ENCODE measurements at regions not wholly inside any gene's neighbourhood (a gene's known extent, or its start where the extent isn't known, plus 50 kb on each side); places are given as distances from the start of the nearest gene placed in this dataset.
"Not testable (repeated sequence)": the region's sequence is repeated elsewhere in the genome, so short reads cannot be mapped to it uniquely, and the experiment has no call there.

- DNase-seq (ENCODE audit: low read depth): no peak
These were observed 68.5 kb downstream of the MRPL36 start for GRCh38 chr5:1731091-1731639.

DNA sequence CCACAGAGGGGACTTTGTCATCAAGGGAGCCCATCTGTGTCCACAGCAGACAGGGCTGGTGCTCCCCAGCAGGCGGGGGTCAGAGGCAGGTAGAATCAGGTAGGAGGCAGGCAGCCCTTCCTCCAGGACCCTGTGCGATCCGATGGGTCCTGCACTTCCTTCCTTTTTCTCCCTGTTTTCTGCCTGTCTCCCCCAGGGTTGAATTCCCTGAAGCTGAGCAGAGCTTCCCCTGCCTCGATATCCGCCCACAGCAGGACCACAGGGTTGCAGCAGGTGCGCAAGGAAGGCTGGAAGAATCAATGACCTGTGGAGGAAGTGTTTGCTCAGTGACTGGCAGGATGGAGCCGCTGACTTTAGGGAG, 69.2 kb downstream of the MRPL36 start:
- no peak for DNase-seq (ENCODE audit: low read depth)

DNA sequence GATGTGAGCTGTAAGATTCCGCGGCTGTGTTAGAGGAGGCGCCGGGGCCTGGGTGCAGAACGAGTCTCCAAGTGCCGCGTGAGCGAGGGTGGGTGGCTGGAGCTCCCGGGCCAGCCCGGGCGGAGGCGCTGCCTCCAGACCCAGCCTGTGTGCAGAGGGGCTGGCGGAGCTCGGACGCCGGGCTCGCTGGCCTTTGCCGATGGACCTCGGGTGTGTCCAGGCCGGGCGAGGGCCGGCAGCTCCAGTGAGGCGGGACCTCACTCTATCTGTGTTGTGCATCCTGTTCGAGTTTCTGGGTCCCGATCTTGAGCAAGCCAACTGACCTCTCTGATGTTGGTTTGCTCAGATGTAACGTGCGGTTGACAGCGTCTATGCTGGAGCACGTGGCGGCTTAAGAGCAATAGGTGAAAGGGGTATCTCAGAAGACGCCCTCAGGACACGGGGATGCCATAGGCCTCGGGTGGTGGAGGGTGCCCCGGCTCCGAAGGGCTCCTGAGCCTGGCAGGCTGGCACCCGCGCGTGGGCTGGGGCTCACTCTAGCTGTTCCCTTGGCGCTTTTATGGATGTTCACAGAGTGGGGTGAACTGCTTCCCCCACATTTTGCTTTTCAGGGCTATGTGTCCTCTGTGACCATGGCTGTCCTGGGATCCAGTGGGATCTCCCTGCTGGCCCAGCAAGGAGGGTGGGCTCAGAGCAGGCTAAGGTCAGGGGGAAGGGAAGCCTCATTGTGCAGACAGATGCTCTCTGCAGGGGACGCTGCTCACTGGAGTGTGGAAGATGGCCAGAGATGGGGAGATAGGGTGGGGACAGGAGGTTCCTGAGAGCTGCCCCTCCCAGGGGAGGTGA, 69.8 kb downstream of the MRPL36 start:
- DNase-seq (ENCODE audit: low read depth): no peak

DNA sequence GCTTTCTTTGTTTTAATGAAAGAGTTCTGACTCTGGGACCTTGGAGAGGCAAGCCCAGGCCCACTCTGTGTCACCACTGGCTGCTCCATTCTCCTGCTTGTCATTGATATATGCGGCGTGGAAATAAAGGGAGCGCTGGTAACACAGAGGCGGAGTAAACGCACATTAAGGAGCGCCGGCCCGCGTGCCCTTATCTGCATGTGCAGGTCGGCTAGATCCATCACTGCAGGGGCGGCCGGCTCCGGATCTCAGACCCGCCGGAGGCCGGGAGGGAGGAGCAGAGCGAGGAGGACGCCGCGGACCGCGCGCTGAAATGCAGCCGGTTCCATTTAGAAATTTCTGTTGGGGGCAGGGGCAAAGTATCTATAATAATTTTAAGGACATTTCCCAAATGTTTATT, 70.8 kb downstream of the MRPL36 start:
- no peak for DNase-seq (ENCODE audit: low read depth)

- DNase-seq (ENCODE audit: low read depth): no peak
These were observed 72.1 kb downstream of the MRPL36 start for GRCh38 chr5:1727571-1727970.

DNA sequence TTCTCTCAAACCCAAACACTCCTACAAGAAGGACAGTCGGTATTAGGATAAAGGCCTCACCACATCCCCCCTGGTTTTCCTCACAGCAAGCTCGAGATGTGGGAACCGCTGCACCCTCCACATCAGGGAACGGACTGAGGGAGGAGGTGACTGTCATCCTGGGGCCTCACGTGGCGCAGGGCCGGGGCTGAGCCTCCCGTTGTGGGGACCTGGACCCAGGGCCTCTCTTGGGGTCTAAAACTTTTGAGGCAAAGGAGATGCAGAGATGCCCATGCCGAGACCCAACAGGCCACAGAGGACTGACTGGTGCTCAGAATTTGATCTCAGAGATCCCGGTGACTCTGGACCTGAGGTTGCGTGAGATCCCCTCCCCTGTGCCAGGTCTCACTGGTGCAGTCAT, 72.7 kb downstream of the MRPL36 start:
- no peak for DNase-seq (ENCODE audit: low read depth)

DNA sequence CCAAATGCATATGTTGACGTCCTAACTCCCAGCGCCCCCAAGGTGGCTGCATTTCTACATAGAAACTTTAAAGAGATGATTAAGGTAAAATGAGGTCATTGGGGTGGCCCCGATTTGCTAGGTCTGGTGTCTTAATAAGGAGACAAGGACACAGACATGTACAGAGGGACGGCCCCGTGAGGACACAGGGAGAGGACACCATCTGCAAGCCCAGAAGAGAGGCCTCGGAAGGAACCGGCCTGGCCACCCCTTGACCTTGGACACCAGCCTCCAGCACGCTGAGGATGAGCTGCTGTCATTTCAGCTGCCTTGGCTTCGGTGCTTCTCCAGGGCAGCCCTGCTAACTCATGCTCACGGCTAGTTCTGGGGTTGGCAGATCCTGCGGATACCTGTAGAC, 73.2 kb downstream of the MRPL36 start:
- DNase-seq (ENCODE audit: low read depth): no peak

DNA sequence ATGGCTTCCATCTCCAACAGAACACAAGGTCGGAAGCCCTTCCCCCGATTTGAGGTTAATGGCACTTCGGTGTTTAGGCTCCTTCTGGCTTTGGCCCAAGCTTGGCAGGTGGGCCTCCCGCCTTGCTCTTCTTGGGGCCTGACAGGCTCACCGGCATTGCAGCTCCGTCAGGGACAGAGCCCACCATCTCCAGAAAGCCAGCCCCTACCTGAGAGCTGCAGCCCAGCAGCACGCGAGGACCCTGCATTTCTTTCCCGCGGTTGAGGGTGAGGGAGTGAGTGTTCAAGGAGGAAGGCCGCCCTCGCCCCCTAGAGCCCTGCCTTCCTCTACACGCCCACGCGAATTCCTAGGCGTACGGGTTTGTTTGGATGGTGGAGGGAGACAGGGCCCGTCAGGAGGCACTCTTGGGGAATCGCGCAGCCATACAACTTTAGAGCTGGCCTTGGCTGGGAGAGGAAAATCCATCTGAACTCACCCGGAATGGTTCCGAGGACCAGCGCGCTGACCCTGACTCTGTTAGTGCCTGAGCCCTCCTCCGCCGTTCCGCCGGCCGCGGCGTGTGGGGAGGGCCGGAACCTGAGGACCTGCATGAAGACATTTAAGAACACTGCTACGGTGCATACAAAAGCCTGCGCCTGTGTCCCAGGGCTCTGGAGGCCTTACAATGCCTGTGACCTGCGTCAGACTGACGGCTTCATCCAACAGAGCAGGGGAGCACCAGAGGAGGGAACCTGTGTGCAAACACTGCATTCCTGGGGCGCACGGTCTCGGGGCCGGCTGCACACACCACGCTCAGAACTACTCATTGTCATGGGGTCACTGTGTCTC, 73.8 kb downstream of the MRPL36 start:
- DNase-seq (ENCODE audit: low read depth): no peak

DNA sequence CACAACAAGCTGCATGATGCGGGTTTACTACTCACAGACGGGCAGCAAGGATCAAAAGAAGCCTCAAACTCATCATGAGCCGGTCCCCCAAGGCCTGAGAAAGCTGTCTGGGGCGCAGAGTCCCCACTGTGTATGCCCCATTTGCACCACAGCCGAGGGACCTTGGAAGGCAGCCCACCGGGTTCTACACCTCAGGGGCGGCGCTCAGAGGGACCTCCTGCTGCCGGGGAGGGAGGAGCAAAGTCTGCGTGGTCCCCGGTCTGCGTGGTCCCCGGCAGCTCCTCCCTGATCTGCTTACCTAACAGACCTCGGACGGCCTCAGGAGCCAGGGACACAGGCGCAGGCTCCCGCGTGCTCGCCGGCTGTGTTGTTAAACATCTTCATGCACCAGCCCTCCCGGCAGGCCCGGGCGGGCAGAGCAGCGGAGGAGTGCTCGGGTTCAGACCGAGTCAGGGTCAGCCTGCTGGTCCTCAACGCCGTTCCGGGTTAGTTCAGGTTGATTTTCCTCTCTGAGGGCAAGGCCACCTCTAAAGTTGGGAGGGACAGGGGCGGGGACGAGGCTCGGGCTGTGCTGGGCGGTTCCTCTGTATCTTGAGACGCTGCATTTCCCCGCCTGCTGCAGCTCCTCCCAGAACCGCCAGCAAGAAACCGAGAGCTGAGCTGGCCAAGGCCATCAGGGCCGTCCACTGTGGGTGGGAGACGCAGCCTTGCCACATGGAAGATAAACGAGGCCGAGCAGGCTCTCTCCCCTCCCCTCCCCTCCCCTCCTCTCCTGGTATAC, 74.6 kb downstream of the MRPL36 start:
- DNase-seq (ENCODE audit: low read depth): no peak

GRCh38 chr5:1723957-1724821, 75.4 kb downstream of the MRPL36 start:
- no peak for DNase-seq (ENCODE audit: low read depth)

DNA sequence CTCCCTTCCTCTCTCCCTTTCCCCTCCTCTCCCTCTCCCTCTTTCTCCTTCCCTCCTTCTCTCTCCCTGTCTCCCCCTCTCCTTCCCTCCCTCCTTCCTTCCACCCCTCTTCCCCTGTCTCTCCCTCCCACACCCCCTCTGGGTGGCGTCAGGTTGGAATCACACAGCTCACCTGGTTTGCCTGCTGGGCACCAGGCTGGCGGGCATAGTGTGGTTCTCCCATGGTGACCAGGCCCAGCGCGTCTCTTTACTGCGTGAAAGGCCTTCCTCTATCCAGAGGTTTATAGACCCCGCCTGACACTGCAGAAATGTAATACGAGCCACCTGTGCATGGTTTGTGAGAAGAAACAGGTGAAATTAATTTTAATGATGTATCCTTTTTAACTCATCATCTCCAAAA, 76.2 kb downstream of the MRPL36 start:
- DNase-seq (ENCODE audit: low read depth): no peak

GRCh38 chr5:1722877-1723276, 76.8 kb downstream of the MRPL36 start:
- no peak for DNase-seq (ENCODE audit: low read depth)

- no peak for DNase-seq (ENCODE audit: low read depth)
These were observed 79.1 kb downstream of the MRPL36 start for GRCh38 chr5:1720396-1721110.

GRCh38 chr5:1719860-1720259, 79.8 kb downstream of the MRPL36 start:
- no peak for DNase-seq (ENCODE audit: low read depth)

GRCh38 chr5:1718669-1719068, 81.0 kb downstream of the MRPL36 start:
- DNase-seq (ENCODE audit: low read depth): no peak

- DNase-seq (ENCODE audit: low read depth): not testable (repeated sequence)
These were observed 89.5 kb downstream of the MRPL36 start for GRCh38 chr5:1710091-1710490.

- DNase-seq (ENCODE audit: low read depth): no peak
These were observed 90.3 kb downstream of the MRPL36 start for GRCh38 chr5:1709171-1709803.

GRCh38 chr5:1708592-1709141, 91.0 kb downstream of the MRPL36 start:
- DNase-seq (ENCODE audit: low read depth): no peak

GRCh38 chr5:1707467-1707866, 92.2 kb downstream of the MRPL36 start:
- no peak for DNase-seq (ENCODE audit: low read depth)

DNA sequence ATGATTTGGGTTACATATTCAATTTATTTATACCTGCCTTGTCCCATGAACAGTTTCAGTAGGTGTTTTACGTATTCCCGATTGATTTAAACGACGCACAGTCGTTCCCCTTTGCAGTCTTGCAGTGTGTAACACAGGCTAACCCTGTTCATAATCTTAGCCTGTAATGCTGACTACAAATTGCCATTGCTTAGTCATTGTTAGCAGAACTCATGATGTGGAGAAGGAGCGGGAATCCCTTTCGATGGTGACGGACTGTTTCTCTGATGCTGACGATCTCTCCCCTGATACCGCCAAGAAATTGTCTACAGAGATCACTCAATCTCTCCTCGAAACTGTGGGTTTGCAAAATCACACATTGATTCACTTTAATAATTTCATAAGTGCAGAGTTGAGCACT, 93.2 kb downstream of the MRPL36 start:
- no peak for DNase-seq (ENCODE audit: low read depth)

All from non-pigmented ciliary epithelial cell (primary cell).